ENCODE measurements at regions not wholly inside any gene's neighbourhood (a gene's known extent, or its start where the extent isn't known, plus 50 kb on each side); places are given as distances from the start of the nearest gene placed in this dataset.
"Not testable (repeated sequence)": the region's sequence is repeated elsewhere in the genome, so short reads cannot be mapped to it uniquely, and the experiment has no call there.

DNA sequence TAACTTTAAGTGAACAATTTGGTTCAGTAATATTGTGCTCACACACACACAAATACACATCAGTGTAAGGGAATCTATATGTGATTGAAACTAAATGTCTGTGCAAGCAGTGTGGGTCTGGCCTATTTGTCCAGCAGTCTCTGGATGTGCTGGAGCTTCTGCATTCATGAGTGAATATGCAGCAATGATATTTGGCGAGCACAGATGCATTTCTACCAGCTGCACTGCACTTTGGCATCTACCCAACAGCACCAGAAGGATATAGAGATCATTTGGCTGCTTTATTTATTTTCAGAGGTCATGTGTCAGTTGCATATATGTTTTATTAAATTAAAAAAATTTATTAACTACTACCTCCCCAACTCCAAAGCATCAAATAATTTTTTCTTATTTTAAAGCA is 613.4 kb upstream of the NR3C2 start:
- H3K36me3 Mint-ChIP-seq (ENCODE audit: low read depth) = no peaks in the 10 kb centered on the region
- H3K9me3 Mint-ChIP-seq = no peaks in the 10 kb centered on the region
- TF ChIP-seq, protein P1, sequence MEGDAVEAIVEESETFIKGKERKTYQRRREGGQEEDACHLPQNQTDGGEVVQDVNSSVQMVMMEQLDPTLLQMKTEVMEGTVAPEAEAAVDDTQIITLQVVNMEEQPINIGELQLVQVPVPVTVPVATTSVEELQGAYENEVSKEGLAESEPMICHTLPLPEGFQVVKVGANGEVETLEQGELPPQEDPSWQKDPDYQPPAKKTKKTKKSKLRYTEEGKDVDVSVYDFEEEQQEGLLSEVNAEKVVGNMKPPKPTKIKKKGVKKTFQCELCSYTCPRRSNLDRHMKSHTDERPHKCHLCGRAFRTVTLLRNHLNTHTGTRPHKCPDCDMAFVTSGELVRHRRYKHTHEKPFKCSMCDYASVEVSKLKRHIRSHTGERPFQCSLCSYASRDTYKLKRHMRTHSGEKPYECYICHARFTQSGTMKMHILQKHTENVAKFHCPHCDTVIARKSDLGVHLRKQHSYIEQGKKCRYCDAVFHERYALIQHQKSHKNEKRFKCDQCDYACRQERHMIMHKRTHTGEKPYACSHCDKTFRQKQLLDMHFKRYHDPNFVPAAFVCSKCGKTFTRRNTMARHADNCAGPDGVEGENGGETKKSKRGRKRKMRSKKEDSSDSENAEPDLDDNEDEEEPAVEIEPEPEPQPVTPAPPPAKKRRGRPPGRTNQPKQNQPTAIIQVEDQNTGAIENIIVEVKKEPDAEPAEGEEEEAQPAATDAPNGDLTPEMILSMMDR (IDR thresholded peaks at IDR 0.05) = no peak
- H3K27ac Mint-ChIP-seq = no peak overlapping the region
- no peak overlapping the region for H3K4me3 Mint-ChIP-seq
- H3K27me3 Mint-ChIP-seq (ENCODE audit: low read depth, poor library complexity) = peaks cover 2% of the 10 kb centered on the region
- no peaks in the 10 kb centered on the region for H3K4me1 Mint-ChIP-seq
- no peak for DNase-seq

DNA sequence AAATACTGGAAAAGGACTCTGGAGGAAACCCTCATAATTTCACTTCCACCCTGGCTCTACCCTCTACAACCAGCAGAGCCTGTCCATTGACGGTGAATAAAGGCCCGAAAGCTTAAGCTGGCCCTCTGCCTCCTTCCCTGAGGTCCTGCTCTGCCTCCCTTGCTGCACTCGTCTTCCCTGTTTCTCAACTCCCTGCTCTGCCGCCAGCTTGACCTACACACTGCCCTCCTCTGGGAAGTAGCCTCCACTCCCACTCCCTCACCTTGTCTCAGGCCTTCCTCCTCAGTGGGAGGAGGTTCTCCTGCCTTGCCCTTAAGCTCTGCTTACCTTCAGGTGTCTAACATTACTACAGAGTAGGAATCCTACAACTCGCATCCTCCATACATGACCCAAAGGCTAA is 608.6 kb upstream of the NR3C2 start:
- TF ChIP-seq, protein P1 (IDR thresholded peaks at IDR 0.05) = no peak
- H3K36me3 Mint-ChIP-seq (ENCODE audit: low read depth) = no peaks in the 10 kb centered on the region
- H3K9me3 Mint-ChIP-seq = no peaks in the 10 kb centered on the region
- peaks cover 2% of the 10 kb centered on the region for H3K27me3 Mint-ChIP-seq (ENCODE audit: low read depth, poor library complexity)
- no peaks in the 10 kb centered on the region for H3K4me1 Mint-ChIP-seq
- H3K4me3 Mint-ChIP-seq = no peak overlapping the region
- no peak for DNase-seq
- H3K27ac Mint-ChIP-seq = no peak overlapping the region

DNA sequence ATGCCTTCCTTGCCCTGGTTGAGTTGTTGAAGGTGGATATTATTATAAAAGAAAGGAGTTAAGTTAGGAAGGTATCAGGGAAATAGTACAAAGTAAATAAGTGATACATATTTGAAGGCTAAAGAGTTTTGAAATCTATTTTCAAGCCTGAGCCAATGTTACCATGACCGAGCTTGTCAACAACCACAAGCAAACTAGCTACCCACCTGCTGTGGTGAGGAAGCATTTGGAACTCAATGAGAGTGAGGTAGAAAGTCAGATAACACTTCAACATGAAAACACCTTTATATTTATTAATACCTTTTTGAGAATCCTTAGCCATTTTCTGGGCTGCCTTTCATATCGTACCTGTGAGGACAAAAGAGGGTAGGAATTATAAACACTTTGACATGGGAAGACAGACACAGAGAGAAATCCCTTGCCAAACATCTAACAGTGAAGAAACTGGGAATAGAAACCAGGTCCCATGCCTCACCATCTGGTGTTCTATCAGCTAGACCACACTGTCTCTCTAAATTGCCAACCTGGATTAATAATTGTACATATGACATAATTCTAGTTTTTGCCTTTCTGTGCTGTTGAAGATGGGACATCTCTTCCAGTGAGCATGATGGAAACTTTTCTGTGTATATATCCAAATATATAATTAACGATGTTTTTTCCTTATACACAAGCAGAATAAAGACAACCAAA is 606.4 kb upstream of the NR3C2 start:
- Mint-ChIP-seq H3K4me3 (no peak overlapping the region), H3K27ac (no peak overlapping the region), H3K27me3 (ENCODE audit: low read depth, poor library complexity) (peaks cover 2% of the 10 kb centered on the region), H3K36me3 (ENCODE audit: low read depth) (no peaks in the 10 kb centered on the region), H3K9me3 (no peaks in the 10 kb centered on the region), H3K4me1 (no peaks in the 10 kb centered on the region)
- TF ChIP-seq, protein P1 (IDR thresholded peaks at IDR 0.05) = no peak
- DNase-seq = no peak

DNA sequence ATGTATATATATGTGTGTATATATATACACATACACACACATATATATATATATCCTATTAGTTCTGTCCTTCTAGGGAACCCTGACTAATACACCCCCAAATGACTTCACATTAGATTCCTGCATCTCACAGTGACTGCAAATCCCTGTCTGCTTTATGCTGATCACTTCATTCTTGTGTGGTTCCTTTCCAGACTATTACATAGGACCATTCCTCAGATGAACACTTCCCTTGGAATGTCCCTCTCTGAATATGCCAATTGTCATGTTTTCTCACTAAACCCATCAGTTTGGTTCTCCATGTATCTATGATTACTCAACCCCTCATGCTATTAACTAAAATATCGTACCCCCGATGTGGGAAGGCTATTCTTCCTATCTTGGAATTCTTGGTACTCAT is 605.2 kb upstream of the NR3C2 start:
- H3K27me3 Mint-ChIP-seq (ENCODE audit: low read depth, poor library complexity) = peaks cover 2% of the 10 kb centered on the region
- no peak overlapping the region for H3K27ac Mint-ChIP-seq
- TF ChIP-seq, protein P1 (IDR thresholded peaks at IDR 0.05) = no peak
- peaks cover under 1% of the 10 kb centered on the region for H3K9me3 Mint-ChIP-seq
- no peaks in the 10 kb centered on the region for H3K4me1 Mint-ChIP-seq
- H3K36me3 Mint-ChIP-seq (ENCODE audit: low read depth) = no peaks in the 10 kb centered on the region
- H3K4me3 Mint-ChIP-seq = no peak overlapping the region
- DNase-seq = no peak

DNA sequence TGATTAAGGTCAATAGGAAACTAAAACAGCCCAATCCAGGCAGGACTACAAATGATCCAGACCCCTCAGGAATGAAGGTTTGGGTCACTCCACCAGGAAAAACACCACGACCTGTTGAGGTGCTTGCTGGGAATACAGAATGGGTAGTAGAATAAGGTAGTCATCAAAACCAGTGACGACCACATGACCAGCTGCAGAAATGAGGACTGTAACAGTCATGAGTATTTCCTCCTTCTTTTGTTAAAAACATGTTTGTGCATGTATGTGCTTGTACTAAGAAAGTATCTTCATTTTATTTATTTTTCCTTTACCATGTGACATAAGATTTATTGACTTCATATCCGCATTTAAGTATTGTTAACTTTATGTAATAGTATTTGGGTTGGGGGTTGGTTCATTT is 603.5 kb upstream of the NR3C2 start:
- Mint-ChIP-seq H3K27ac (no peak overlapping the region), H3K4me3 (no peak overlapping the region), H3K9me3 (peaks cover 11% of the 10 kb centered on the region), H3K36me3 (ENCODE audit: low read depth) (no peaks in the 10 kb centered on the region), H3K4me1 (no peaks in the 10 kb centered on the region), H3K27me3 (ENCODE audit: low read depth, poor library complexity) (peaks cover under 1% of the 10 kb centered on the region)
- DNase-seq = no peak
- TF ChIP-seq, protein P1 (IDR thresholded peaks at IDR 0.05) = no peak

DNA sequence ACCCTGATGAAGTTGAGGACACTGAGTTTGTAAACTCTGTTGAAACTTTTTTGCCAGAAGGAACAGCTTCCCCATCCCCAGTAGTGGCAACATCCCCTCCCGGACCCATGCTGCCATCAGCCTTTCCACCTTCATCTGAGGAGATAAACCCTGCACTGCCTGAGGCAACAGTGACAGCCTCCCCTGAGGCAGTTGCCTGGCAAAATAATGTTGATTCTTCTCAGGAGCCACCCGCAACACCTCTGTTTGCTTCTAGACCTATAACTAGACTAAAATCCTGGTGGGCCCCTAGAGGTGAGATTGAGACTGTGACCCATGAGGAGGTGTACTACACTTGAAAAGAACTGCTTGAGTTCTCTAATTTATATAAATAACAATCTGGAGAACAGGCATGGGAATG is 597.6 kb upstream of the NR3C2 start:
- H3K36me3 Mint-ChIP-seq (ENCODE audit: low read depth); H3K27me3 Mint-ChIP-seq (ENCODE audit: low read depth, poor library complexity); H3K27ac Mint-ChIP-seq; H3K4me3 Mint-ChIP-seq; DNase-seq; H3K4me1 Mint-ChIP-seq: not testable (repeated sequence)
- peaks cover 25% of the 10 kb centered on the region for H3K9me3 Mint-ChIP-seq

All from nephron progenitor cell (in vitro differentiated cells).